ENCODE measurements at regions not wholly inside any gene's neighbourhood (a gene's known extent, or its start where the extent isn't known, plus 50 kb on each side); places are given as distances from the start of the nearest gene placed in this dataset.

- no peak for TF ChIP-seq CHD1 (IDR thresholded peaks at IDR 0.05; ENCODE audit: low read depth, low read length)
- TF ChIP-seq BCL11A (IDR thresholded peaks at IDR 0.05; ENCODE audit: low read depth in 2 of 2, low read length in 2 of 2) = no peak
- TF ChIP-seq SIN3A (conservative IDR thresholded peaks at IDR 0.05 in 1 of 2, IDR thresholded peaks at IDR 0.05 in 1 of 2; ENCODE audit: low read depth in 1 of 2, low read length in 2 of 2) = no peak
- no peak for TF ChIP-seq YY1 (IDR thresholded peaks at IDR 0.05; ENCODE audit: low read depth, low read length)
- no peak for TF ChIP-seq CTCF (IDR thresholded peaks at IDR 0.05; ENCODE audit: control extremely low read depth in 1 of 3, insufficient read depth in 1 of 3, low read depth in 1 of 3, low read length in 3 of 3)
- no peak for TF ChIP-seq CBX8 (IDR thresholded peaks at IDR 0.05; ENCODE audit: borderline replicate concordance, low read depth, low read length)
- no peak for TF ChIP-seq TAF1 (IDR thresholded peaks at IDR 0.05; ENCODE audit: low read depth, low read length)
- TF ChIP-seq PHF8 (conservative IDR thresholded peaks at IDR 0.05; ENCODE audit: low read depth, low read length) = no peak
- TF ChIP-seq POLR2A (IDR thresholded peaks at IDR 0.05; ENCODE audit: control extremely low read depth in 1 of 2, low read depth in 2 of 2, low read length in 2 of 2) = no peak
- TF ChIP-seq BRCA1 (IDR thresholded peaks at IDR 0.05; ENCODE audit: low read depth, low read length) = no peak
- TF ChIP-seq ZNF274 (IDR thresholded peaks at IDR 0.05; ENCODE audit: borderline replicate concordance, extremely low read depth, low read length) = no peak
- TF ChIP-seq, protein P1, sequence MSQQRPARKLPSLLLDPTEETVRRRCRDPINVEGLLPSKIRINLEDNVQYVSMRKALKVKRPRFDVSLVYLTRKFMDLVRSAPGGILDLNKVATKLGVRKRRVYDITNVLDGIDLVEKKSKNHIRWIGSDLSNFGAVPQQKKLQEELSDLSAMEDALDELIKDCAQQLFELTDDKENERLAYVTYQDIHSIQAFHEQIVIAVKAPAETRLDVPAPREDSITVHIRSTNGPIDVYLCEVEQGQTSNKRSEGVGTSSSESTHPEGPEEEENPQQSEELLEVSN (IDR thresholded peaks at IDR 0.05) = no peak
These were observed 387.9 kb upstream of the POU3F3 start for GRCh38 chr2:104465981-104466380.

Data from H1 (cell line).